Gastroesophageal sphincter (tissue), 4 donors: ENCODE measurements at regions not wholly inside any gene's neighbourhood (a gene's known extent, or its start where the extent isn't known, plus 50 kb on each side); places are given as distances from the start of the nearest gene placed in this dataset.

ENCODE experiments used
- ATAC-seq: fragments of 150-250 bp; one replicate; pipeline ENCODE4 v1.9.1; 2016; ENCODE audit warnings: mild to moderate bottlenecking, moderate library complexity
- H3K27ac ChIP-seq, 4 donors: fragments of 200-600 bp; sonication (generic) in 3 of 4; 1 replicate in 3 of 4; 2 replicates in 1 of 4; pipeline ENCODE4 v1.5.1; 2016 to 2019
- H3K27me3 ChIP-seq: fragments of 200-600 bp; sonication (generic); one replicate; pipeline ENCODE4 v1.5.1; 2019
- H3K36me3 ChIP-seq, 2 donors: fragments of 200-600 bp; sonication (generic); one replicate each; pipeline ENCODE4 v1.5.1; 2019; ENCODE audit warnings: control low read depth in 1 of 2
- H3K4me1 ChIP-seq, 3 donors: fragments of 200-600 bp; sonication (generic); 1 replicate in 2 of 3; 2 replicates in 1 of 3; pipeline ENCODE4 v1.5.1; 2016 to 2019; ENCODE audit warnings: control low read depth in 2 of 3
- H3K4me3 ChIP-seq, 2 donors: fragments of 200-600 bp; sonication (generic); one replicate each; pipeline ENCODE4 v1.5.1; 2019; ENCODE audit warnings: mild to moderate bottlenecking in 1 of 2, moderate library complexity in 1 of 2
- H3K9me3 ChIP-seq, 3 donors: fragments of 200-600 bp; sonication (generic); one replicate each; pipeline ENCODE4 v1.5.1; 2017 to 2019; ENCODE audit warnings: control low read depth in 2 of 3
- EP300 ChIP-seq: sonication (generic); formaldehyde crosslinking; IDR thresholded peaks from one replicate; pipeline ENCODE4 v1.6.1; 2017; ENCODE audit warnings: antibody characterized with exemption, mild to moderate bottlenecking
- POLR2A ChIP-seq, 2 donors: fragments of 450-650 bp; IDR thresholded peaks; one replicate each; pipeline ENCODE4 v1.6.1; 2017; ENCODE audit warnings: antibody characterized with exemption in 2 of 2, mild to moderate bottlenecking in 2 of 2, moderate library complexity in 1 of 2
- POLR2AphosphoS5 ChIP-seq: sonication (generic); formaldehyde crosslinking; IDR thresholded peaks from one replicate; pipeline ENCODE4 v1.6.1; 2017; ENCODE audit warnings: antibody characterized with exemption
- WGBS, 2 donors: methylation state at CpG; one replicate each; pipeline ENCODE4 v1.1.5; 2018; ENCODE audit warnings: low coverage in 1 of 2; 5-methylcytosine and 5-hydroxymethylcytosine counted together
- TF ChIP-seq, protein P1 (sequence below), 4 experiments: fragments of 200-600 bp in 2 of 4; fragments of 450-650 bp in 2 of 4; sonication (generic) in 1 of 4; IDR thresholded peaks; one replicate each; pipeline ENCODE4 v1.5.1; 2017 to 2019; ENCODE audit warnings: antibody characterized with exemption in 4 of 4, mild to moderate bottlenecking in 2 of 4, moderate library complexity in 2 of 4

DNA sequence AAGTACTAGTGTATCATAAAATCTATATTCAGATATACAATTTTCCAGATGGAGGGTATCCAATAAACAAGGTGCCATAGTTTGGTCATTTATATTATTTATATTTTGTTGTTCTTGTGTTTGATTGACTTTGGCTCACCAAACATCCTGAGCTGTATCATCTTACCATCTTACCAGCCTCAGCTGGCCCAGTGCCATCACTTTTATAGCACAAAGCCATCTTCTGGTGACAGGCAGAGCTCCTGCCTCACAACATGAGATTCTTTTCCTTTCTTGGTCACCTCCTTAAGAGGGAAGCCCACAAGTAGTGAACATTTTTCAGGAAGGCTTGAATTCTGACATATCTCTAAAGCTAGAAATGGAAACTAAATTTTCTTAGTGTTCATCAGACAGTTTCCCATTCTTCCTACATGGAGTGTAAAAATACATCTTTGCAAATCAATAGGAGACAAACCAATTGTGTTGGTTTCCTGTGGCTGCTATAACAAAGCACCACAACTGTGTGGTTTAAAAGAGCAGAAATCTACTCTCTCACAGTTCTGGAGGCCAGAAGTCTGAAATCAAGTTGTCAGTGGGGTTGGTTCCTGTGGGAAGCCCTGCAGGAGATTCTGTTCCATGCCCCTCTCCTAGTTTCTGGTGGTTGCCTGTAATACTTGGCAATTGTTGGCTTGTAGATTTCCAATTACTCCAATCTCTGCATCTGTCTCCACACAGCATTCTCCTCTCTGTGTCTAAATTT lies 341.8 kb downstream of the MAN2A1 start:
- H3K9me3 ChIP-seq, result no peaks in the 10 kb centered on the region
- H3K4me1 ChIP-seq, result no peaks in the 10 kb centered on the region
- no peak for ATAC-seq
- TF ChIP-seq, protein P1, sequence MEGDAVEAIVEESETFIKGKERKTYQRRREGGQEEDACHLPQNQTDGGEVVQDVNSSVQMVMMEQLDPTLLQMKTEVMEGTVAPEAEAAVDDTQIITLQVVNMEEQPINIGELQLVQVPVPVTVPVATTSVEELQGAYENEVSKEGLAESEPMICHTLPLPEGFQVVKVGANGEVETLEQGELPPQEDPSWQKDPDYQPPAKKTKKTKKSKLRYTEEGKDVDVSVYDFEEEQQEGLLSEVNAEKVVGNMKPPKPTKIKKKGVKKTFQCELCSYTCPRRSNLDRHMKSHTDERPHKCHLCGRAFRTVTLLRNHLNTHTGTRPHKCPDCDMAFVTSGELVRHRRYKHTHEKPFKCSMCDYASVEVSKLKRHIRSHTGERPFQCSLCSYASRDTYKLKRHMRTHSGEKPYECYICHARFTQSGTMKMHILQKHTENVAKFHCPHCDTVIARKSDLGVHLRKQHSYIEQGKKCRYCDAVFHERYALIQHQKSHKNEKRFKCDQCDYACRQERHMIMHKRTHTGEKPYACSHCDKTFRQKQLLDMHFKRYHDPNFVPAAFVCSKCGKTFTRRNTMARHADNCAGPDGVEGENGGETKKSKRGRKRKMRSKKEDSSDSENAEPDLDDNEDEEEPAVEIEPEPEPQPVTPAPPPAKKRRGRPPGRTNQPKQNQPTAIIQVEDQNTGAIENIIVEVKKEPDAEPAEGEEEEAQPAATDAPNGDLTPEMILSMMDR (IDR thresholded peaks at IDR 0.05), result no peak
- no peak for TF ChIP-seq POLR2A (IDR thresholded peaks at IDR 0.05)
- no peak for TF ChIP-seq POLR2AphosphoS5
- no peak for TF ChIP-seq EP300
- H3K27ac ChIP-seq, result no peak overlapping the region
- no peaks in the 10 kb centered on the region for H3K36me3 ChIP-seq
- no peaks in the 10 kb centered on the region for H3K27me3 ChIP-seq
- H3K4me3 ChIP-seq, result no peak overlapping the region

- no peaks in the 10 kb centered on the region for H3K9me3 ChIP-seq
- H3K4me1 ChIP-seq, result no peaks in the 10 kb centered on the region
- no peaks in the 10 kb centered on the region for H3K27me3 ChIP-seq
- WGBS, 2 donors, result 70 to 80% methylated on average over 1 to 2 of the region's 2 CpGs
- H3K27ac ChIP-seq, result no peak overlapping the region
- TF ChIP-seq EP300, result no peak
- TF ChIP-seq, protein P1 (IDR thresholded peaks at IDR 0.05), result no peak
- TF ChIP-seq POLR2A (IDR thresholded peaks at IDR 0.05), result no peak
- no peak for TF ChIP-seq POLR2AphosphoS5
- H3K4me3 ChIP-seq, result no peak overlapping the region
- ATAC-seq, result no peak
- H3K36me3 ChIP-seq, result no peaks in the 10 kb centered on the region
Observed at GRCh38 chr5:110032376-110032775, 342.6 kb downstream of the MAN2A1 start.

DNA sequence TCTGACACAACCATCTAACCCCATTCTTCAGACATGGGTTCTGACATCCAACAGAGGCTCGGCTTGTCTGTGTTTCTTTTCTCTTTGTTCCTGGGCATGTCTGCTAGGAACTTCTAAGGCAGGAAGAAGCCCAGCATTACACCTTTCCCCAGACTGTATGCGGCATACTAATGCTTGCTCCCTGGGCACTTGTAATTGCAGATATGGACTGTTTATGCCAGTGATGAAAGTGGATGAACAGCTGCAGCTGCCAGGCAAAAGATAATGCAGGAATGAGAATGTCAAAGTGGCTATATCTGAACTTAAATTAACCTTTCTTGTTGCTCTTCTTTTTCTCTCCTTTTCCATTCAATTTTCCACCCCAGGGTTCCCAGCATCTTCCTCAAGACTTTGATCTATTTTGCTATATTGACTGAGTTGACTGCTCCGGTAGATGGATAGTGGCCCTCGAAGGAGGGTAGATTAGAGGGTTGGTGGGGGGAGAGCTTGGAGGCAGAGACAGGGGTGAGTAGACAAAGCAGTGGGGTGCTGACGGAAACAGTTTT lies 344.4 kb downstream of the MAN2A1 start:
- TF ChIP-seq POLR2AphosphoS5 (no peak), POLR2A (IDR thresholded peaks at IDR 0.05) (no peak), EP300 (no peak)
- TF ChIP-seq, protein P1 (IDR thresholded peaks at IDR 0.05), result no peak
- no peaks in the 10 kb centered on the region for H3K27me3 ChIP-seq
- no peak overlapping the region for H3K27ac ChIP-seq
- WGBS, 2 donors, result 75 to 76% methylated on average over 1 to 4 of the region's 5 CpGs
- no peak for ATAC-seq
- H3K4me1 ChIP-seq, result no peaks in the 10 kb centered on the region
- H3K36me3 ChIP-seq, result no peaks in the 10 kb centered on the region
- no peak overlapping the region for H3K4me3 ChIP-seq
- H3K9me3 ChIP-seq, result no peaks in the 10 kb centered on the region

DNA sequence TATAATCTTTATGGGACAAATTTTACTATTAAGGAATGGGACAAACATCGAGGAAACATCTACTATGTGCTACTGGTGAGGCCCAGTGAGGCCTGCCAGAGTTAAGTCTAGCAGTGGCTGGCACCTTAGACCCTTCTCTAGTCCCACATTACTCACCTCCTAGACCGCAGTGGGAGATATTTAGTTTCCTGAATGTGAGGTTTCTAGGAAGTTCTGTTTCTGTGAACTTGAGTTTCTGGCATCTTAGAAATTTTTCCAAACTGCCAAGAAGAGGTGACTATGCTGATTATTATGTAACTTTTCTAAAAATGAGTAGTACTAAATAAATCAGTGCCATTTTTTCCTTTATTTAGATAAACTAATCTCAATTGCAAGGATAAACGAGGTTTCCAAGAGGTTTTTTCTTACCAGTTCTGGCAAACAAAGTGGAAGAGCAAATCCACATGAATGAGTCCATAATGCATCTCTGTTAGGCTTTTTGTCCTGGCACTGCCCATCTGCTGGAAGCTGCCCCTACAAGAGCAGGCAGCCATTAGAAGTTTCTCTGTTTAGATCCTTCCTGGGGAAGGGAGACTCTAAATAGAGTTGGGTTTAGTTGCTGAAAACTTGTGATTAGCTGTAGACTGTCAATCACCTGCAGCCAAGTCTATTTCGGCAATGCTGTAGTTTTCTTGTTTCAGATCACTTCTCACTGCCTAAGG lies 348.7 kb downstream of the MAN2A1 start:
- H3K27ac ChIP-seq, result no peak overlapping the region
- no peak overlapping the region for H3K4me3 ChIP-seq
- WGBS, 2 donors, result 34 to 72% methylated on average over 4 of the region's 4 CpGs
- no peaks in the 10 kb centered on the region for H3K27me3 ChIP-seq
- peaks cover 0 to 6% (median 0%) of the 10 kb centered on the region in 3 donors for H3K9me3 ChIP-seq
- no peak for ATAC-seq
- no peaks in the 10 kb centered on the region for H3K36me3 ChIP-seq
- TF ChIP-seq POLR2AphosphoS5 (peak; percentile 64), POLR2A (IDR thresholded peaks at IDR 0.05) (no peak)
- H3K4me1 ChIP-seq, result no peaks in the 10 kb centered on the region

GRCh38 chr5:110040178-110040577 lies 350.5 kb downstream of the MAN2A1 start:
- Histone ChIP-seq H3K4me1 (no peaks in the 10 kb centered on the region), H3K36me3 (no peaks in the 10 kb centered on the region), H3K9me3 (peaks cover 0 to 6% (median 0%) of the 10 kb centered on the region in 3 donors), H3K27ac (no peak overlapping the region), H3K4me3 (no peak overlapping the region), H3K27me3 (no peaks in the 10 kb centered on the region)
- WGBS, 2 donors, result 96 to 100% methylated on average over 1 to 2 of the region's 2 CpGs
- no peak for TF ChIP-seq POLR2AphosphoS5
- TF ChIP-seq, protein P1 (IDR thresholded peaks at IDR 0.05), result no peak
- no peak for ATAC-seq
